T-helper 17 cell (primary cell): ENCODE measurements at regions not wholly inside any gene's neighbourhood (a gene's known extent, or its start where the extent isn't known, plus 50 kb on each side); places are given as distances from the start of the nearest gene placed in this dataset.
"Not testable (repeated sequence)": the region's sequence is repeated elsewhere in the genome, so short reads cannot be mapped to it uniquely, and the experiment has no call there.

Experiments
- ATAC-seq: fragments of 150-1000 bp; cut with Tn5 transposase; 2 replicates; pipeline ENCODE4 v1.10.0; 2021; ENCODE audit warnings: mild to moderate bottlenecking, moderate library complexity
- DNase-seq, 3 donors: peaks; one replicate each; pipeline versions ENCODE4 v3.0.0 to v3.0.0-alpha.2; 2020 to 2021
- H3K9me3 ChIP-seq: one replicate; pipeline ENCODE4 v1.7.0; 2013; ENCODE audit warnings: low read length, mild to moderate bottlenecking; ENCODE audit not compliant: control insufficient read depth, poor library complexity, severe bottlenecking
- H3K27ac Mint-ChIP-seq: one replicate; pipeline ENCODE4 v1.8.0; 2022; ENCODE audit warnings: mild to moderate bottlenecking, moderate library complexity, mixed read lengths
- H3K27me3 Mint-ChIP-seq: one replicate; pipeline ENCODE4 v1.8.0; 2022; ENCODE audit warnings: mixed read lengths
- H3K36me3 Mint-ChIP-seq: one replicate; pipeline ENCODE4 v1.8.0; 2022; ENCODE audit warnings: low read depth, mixed read lengths
- H3K4me1 Mint-ChIP-seq: one replicate; pipeline ENCODE4 v1.8.0; 2022; ENCODE audit warnings: mild to moderate bottlenecking, mixed read lengths
- H3K4me3 Mint-ChIP-seq: one replicate; pipeline ENCODE4 v1.8.0; 2022; ENCODE audit warnings: mild to moderate bottlenecking, moderate library complexity, mixed read lengths

GRCh38 chr3:105096071-105096470 is 270.6 kb upstream of the ALCAM start:
- Mint-ChIP-seq H3K4me3 (no peak overlapping the region), H3K36me3 (no peaks in the 10 kb centered on the region), H3K27ac (no peak overlapping the region), H3K27me3 (no peaks in the 10 kb centered on the region), H3K4me1 (no peaks in the 10 kb centered on the region)
- DNase-seq (no peak), ATAC-seq (no peak)
- H3K9me3 ChIP-seq = no peaks in the 10 kb centered on the region

GRCh38 chr3:105101603-105102002 is 265.1 kb upstream of the ALCAM start:
- Mint-ChIP-seq H3K27me3 (peaks cover 8% of the 10 kb centered on the region), H3K27ac (no peak overlapping the region), H3K36me3 (no peaks in the 10 kb centered on the region), H3K4me3 (no peak overlapping the region), H3K4me1 (no peaks in the 10 kb centered on the region)
- DNase-seq (no peak), ATAC-seq (no peak)
- no peaks in the 10 kb centered on the region for H3K9me3 ChIP-seq

- Mint-ChIP-seq H3K36me3 (no peaks in the 10 kb centered on the region), H3K4me1 (no peaks in the 10 kb centered on the region), H3K27me3 (peaks cover 11% of the 10 kb centered on the region), H3K27ac (no peak overlapping the region), H3K4me3 (no peak overlapping the region)
- ATAC-seq (no peak), DNase-seq (no peak)
- H3K9me3 ChIP-seq = no peaks in the 10 kb centered on the region
Measured at GRCh38 chr3:105103139-105103538, 263.6 kb upstream of the ALCAM start.

GRCh38 chr3:105108823-105109222 is 257.9 kb upstream of the ALCAM start:
- Mint-ChIP-seq H3K4me3 (no peak overlapping the region), H3K27me3 (peaks cover 4% of the 10 kb centered on the region), H3K4me1 (no peaks in the 10 kb centered on the region), H3K27ac (no peak overlapping the region), H3K36me3 (no peaks in the 10 kb centered on the region)
- DNase-seq = no peak
- no peak for ATAC-seq
- H3K9me3 ChIP-seq = no peaks in the 10 kb centered on the region

- no peak for ATAC-seq
- H3K9me3 ChIP-seq = no peaks in the 10 kb centered on the region
- Mint-ChIP-seq H3K4me1 (peaks cover 3% of the 10 kb centered on the region), H3K27me3 (no peaks in the 10 kb centered on the region), H3K27ac (no peak overlapping the region), H3K36me3 (no peaks in the 10 kb centered on the region), H3K4me3 (no peak overlapping the region)
- no peak for DNase-seq
Measured at GRCh38 chr3:105118905-105119304, 247.8 kb upstream of the ALCAM start.

GRCh38 chr3:105119801-105120340 is 246.8 kb upstream of the ALCAM start:
- no peak for DNase-seq
- no peaks in the 10 kb centered on the region for H3K9me3 ChIP-seq
- ATAC-seq = no peak
- no peak overlapping the region for H3K4me3 Mint-ChIP-seq
- H3K27me3 Mint-ChIP-seq = no peaks in the 10 kb centered on the region
- no peak overlapping the region for H3K27ac Mint-ChIP-seq
- peaks cover 3% of the 10 kb centered on the region for H3K4me1 Mint-ChIP-seq
- no peaks in the 10 kb centered on the region for H3K36me3 Mint-ChIP-seq

- Mint-ChIP-seq H3K27ac (no peak overlapping the region), H3K36me3 (no peaks in the 10 kb centered on the region), H3K4me3 (no peak overlapping the region), H3K27me3 (no peaks in the 10 kb centered on the region), H3K4me1 (no peaks in the 10 kb centered on the region)
- ATAC-seq (no peak), DNase-seq (no peak)
- peaks cover 3% of the 10 kb centered on the region for H3K9me3 ChIP-seq
Measured at GRCh38 chr3:105130911-105131310, 235.8 kb upstream of the ALCAM start.

GRCh38 chr3:105137911-105138310 is 228.8 kb upstream of the ALCAM start:
- Mint-ChIP-seq H3K27me3 (no peaks in the 10 kb centered on the region), H3K27ac (no peak overlapping the region), H3K4me1 (no peaks in the 10 kb centered on the region), H3K36me3 (no peaks in the 10 kb centered on the region), H3K4me3 (no peak overlapping the region)
- ATAC-seq (no peak), DNase-seq (no peak)
- H3K9me3 ChIP-seq = no peaks in the 10 kb centered on the region

- no peak overlapping the region for H3K4me3 Mint-ChIP-seq
- ATAC-seq (no peak), DNase-seq (no peak)
- no peaks in the 10 kb centered on the region for H3K36me3 Mint-ChIP-seq
- H3K9me3 ChIP-seq = no peaks in the 10 kb centered on the region
- no peaks in the 10 kb centered on the region for H3K4me1 Mint-ChIP-seq
- no peaks in the 10 kb centered on the region for H3K27me3 Mint-ChIP-seq
- no peak overlapping the region for H3K27ac Mint-ChIP-seq
Measured at GRCh38 chr3:105139881-105140560, 226.7 kb upstream of the ALCAM start.

- no peak overlapping the region for H3K4me3 Mint-ChIP-seq
- H3K36me3 Mint-ChIP-seq = no peaks in the 10 kb centered on the region
- no peaks in the 10 kb centered on the region for H3K9me3 ChIP-seq
- DNase-seq (no peak), ATAC-seq (no peak)
- no peaks in the 10 kb centered on the region for H3K4me1 Mint-ChIP-seq
- no peaks in the 10 kb centered on the region for H3K27me3 Mint-ChIP-seq
- H3K27ac Mint-ChIP-seq = no peak overlapping the region
Measured at GRCh38 chr3:105140899-105141367, 225.8 kb upstream of the ALCAM start.

GRCh38 chr3:105144837-105145236 is 221.9 kb upstream of the ALCAM start:
- Mint-ChIP-seq H3K36me3 (no peaks in the 10 kb centered on the region), H3K27ac (no peak overlapping the region), H3K4me1 (no peaks in the 10 kb centered on the region), H3K4me3 (no peak overlapping the region), H3K27me3 (no peaks in the 10 kb centered on the region)
- no peak for DNase-seq
- ATAC-seq = no peak
- H3K9me3 ChIP-seq = no peaks in the 10 kb centered on the region

- ATAC-seq (no peak), DNase-seq (no peak)
- no peaks in the 10 kb centered on the region for H3K27me3 Mint-ChIP-seq
- H3K9me3 ChIP-seq = no peaks in the 10 kb centered on the region
- no peak overlapping the region for H3K4me3 Mint-ChIP-seq
- H3K4me1 Mint-ChIP-seq = no peaks in the 10 kb centered on the region
- H3K27ac Mint-ChIP-seq = no peak overlapping the region
- H3K36me3 Mint-ChIP-seq = no peaks in the 10 kb centered on the region
Measured at GRCh38 chr3:105145511-105145910, 221.2 kb upstream of the ALCAM start.

GRCh38 chr3:105149197-105149596 is 217.5 kb upstream of the ALCAM start:
- not testable (repeated sequence) for DNase-seq, H3K36me3 Mint-ChIP-seq, H3K9me3 ChIP-seq, H3K27ac Mint-ChIP-seq, H3K4me1 Mint-ChIP-seq, H3K4me3 Mint-ChIP-seq, H3K27me3 Mint-ChIP-seq, ATAC-seq

GRCh38 chr3:105152987-105153386 is 213.7 kb upstream of the ALCAM start:
- DNase-seq (no peak), ATAC-seq (no peak)
- no peaks in the 10 kb centered on the region for H3K4me1 Mint-ChIP-seq
- H3K9me3 ChIP-seq = no peaks in the 10 kb centered on the region
- no peak overlapping the region for H3K27ac Mint-ChIP-seq
- no peak overlapping the region for H3K4me3 Mint-ChIP-seq
- H3K36me3 Mint-ChIP-seq = no peaks in the 10 kb centered on the region
- peaks cover 9% of the 10 kb centered on the region for H3K27me3 Mint-ChIP-seq
